Suprapubic skin (tissue), 4 donors: ENCODE measurements at regions not wholly inside any gene's neighbourhood (a gene's known extent, or its start where the extent isn't known, plus 50 kb on each side); places are given as distances from the start of the nearest gene placed in this dataset.

Experiments
- DNase-seq, 2 donors: peaks; one replicate each; pipeline ENCODE4 v3.0.0-alpha.2; 2019; ENCODE audit warnings: low spot score in 2 of 2
- H3K27ac ChIP-seq: fragments of 200-600 bp; sonication (generic); one replicate; pipeline ENCODE4 v1.5.1; 2019
- H3K27me3 ChIP-seq: fragments of 200-600 bp; sonication (generic); one replicate; pipeline ENCODE4 v1.5.1; 2019
- H3K36me3 ChIP-seq: fragments of 200-600 bp; sonication (generic); one replicate; pipeline ENCODE4 v1.5.1; 2019
- H3K4me1 ChIP-seq: fragments of 200-600 bp; sonication (generic); one replicate; pipeline ENCODE4 v1.5.1; 2019
- H3K4me3 ChIP-seq: fragments of 200-600 bp; sonication (generic); one replicate; pipeline ENCODE4 v1.5.1; 2019; ENCODE audit warnings: mild to moderate bottlenecking
- H3K9me3 ChIP-seq: fragments of 200-600 bp; sonication (generic); one replicate; pipeline ENCODE4 v1.5.1; 2019
- EP300 ChIP-seq: sonication (generic); formaldehyde crosslinking; IDR thresholded peaks from one replicate; pipeline ENCODE4 v1.6.1; 2017; ENCODE audit warnings: antibody characterized with exemption
- POLR2A ChIP-seq, 2 donors: fragments of 450-650 bp; IDR thresholded peaks; one replicate each; pipeline ENCODE4 v1.6.1; 2017; ENCODE audit warnings: antibody characterized with exemption in 2 of 2, mild to moderate bottlenecking in 2 of 2, moderate library complexity in 2 of 2
- POLR2AphosphoS5 ChIP-seq, 3 donors: sonication (generic); formaldehyde crosslinking; IDR thresholded peaks; one replicate each; pipeline ENCODE4 v1.6.1; 2017; ENCODE audit warnings: antibody characterized with exemption in 3 of 3
- WGBS: methylation state at CpG from one replicate; pipeline ENCODE4 v1.1.5; 2018; 5-methylcytosine and 5-hydroxymethylcytosine counted together
- TF ChIP-seq, protein P1 (sequence below), 2 donors: fragments of 200-600 bp in 1 of 2; fragments of 450-650 bp in 1 of 2; sonication (generic) in 1 of 2; IDR thresholded peaks; one replicate each; pipeline ENCODE4 v1.5.1; 2016 to 2019; ENCODE audit warnings: antibody characterized with exemption in 2 of 2, mild to moderate bottlenecking in 1 of 2, moderate library complexity in 1 of 2

DNA sequence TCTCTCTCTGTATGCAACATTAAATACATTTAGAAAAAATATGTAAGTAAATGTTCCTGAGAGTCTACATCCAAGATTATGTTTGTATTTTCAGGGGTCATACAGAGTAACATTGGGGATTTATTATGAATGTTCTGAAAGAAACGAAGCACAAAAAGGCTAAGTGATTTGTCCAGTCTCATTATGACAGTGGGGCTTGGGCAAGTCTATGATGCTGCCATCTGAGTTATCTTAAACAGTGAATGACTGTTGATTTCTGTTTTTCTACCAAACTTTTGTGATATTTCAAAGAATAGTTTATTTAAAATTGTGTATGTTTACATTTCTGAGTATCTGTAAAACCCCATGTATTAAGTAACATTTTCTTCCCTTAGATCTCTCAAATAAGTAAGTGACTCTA lies 481.2 kb upstream of the ZNF717 start:
- H3K27ac ChIP-seq: no peak overlapping the region
- no peaks in the 10 kb centered on the region for H3K4me1 ChIP-seq
- H3K27me3 ChIP-seq: no peaks in the 10 kb centered on the region
- no peak overlapping the region for H3K4me3 ChIP-seq
- no peak for TF ChIP-seq EP300
- no peak for TF ChIP-seq POLR2A (IDR thresholded peaks at IDR 0.05)
- TF ChIP-seq POLR2AphosphoS5 (IDR thresholded peaks at IDR 0.05): no peak
- TF ChIP-seq, protein P1, sequence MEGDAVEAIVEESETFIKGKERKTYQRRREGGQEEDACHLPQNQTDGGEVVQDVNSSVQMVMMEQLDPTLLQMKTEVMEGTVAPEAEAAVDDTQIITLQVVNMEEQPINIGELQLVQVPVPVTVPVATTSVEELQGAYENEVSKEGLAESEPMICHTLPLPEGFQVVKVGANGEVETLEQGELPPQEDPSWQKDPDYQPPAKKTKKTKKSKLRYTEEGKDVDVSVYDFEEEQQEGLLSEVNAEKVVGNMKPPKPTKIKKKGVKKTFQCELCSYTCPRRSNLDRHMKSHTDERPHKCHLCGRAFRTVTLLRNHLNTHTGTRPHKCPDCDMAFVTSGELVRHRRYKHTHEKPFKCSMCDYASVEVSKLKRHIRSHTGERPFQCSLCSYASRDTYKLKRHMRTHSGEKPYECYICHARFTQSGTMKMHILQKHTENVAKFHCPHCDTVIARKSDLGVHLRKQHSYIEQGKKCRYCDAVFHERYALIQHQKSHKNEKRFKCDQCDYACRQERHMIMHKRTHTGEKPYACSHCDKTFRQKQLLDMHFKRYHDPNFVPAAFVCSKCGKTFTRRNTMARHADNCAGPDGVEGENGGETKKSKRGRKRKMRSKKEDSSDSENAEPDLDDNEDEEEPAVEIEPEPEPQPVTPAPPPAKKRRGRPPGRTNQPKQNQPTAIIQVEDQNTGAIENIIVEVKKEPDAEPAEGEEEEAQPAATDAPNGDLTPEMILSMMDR (IDR thresholded peaks at IDR 0.05): no peak
- 82% methylated on average over 1 of the region's 1 CpG for WGBS
- H3K9me3 ChIP-seq: no peaks in the 10 kb centered on the region
- no peak for DNase-seq
- H3K36me3 ChIP-seq: no peaks in the 10 kb centered on the region

DNA sequence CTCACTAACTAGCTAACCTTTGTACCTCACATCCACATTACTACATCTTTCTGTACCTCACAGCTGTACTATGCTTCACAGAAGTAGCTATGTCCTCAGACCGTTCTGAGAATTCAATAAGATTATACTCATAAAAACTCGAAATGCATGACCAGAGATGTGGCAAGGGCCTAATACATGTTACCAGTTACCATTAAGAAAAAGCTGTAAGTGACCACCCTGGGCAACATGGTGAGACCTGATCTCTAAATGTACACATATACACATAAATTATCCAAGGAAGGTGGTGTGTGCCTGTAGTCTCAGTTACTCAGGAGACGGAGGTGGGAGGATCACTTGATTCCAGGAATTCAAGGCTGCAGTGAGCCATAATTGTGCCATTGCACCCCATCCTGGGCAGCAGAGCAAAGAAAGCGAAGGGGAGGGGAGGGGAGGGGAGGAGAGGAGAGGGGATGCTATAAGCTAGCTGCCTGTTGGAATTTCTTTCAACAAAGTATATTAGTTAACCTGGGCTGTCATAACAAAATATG lies 482.6 kb upstream of the ZNF717 start:
- H3K27ac ChIP-seq: no peak overlapping the region
- DNase-seq: no peak
- no peaks in the 10 kb centered on the region for H3K4me1 ChIP-seq
- H3K9me3 ChIP-seq: no peaks in the 10 kb centered on the region
- TF ChIP-seq POLR2A (IDR thresholded peaks at IDR 0.05) (no peak), EP300 (no peak), POLR2AphosphoS5 (IDR thresholded peaks at IDR 0.05) (no peak)
- TF ChIP-seq, protein P1 (IDR thresholded peaks at IDR 0.05): no peak
- 84% methylated on average over 4 of the region's 4 CpGs for WGBS
- no peaks in the 10 kb centered on the region for H3K36me3 ChIP-seq
- no peak overlapping the region for H3K4me3 ChIP-seq
- no peaks in the 10 kb centered on the region for H3K27me3 ChIP-seq

DNA sequence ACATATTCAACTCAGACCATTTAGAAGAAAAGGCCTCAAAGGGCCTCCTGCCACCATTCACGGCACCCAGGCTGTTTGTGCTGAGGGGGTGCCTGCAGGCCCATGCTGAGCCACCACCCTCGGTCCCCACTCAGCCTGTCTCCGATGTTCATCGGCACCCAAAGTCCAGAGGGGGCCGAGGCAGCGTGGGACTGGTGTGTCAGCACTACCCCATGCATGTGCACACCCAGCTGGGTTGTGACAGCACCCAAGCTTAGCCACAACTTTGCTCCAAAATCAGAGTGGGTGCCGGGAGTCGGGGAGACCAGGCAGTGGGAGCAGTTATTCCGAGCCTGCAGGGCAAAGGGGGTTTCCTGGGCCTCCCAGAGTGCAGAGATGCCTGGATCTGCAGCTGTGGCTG lies 508.5 kb upstream of the ZNF717 start:
- Histone ChIP-seq H3K4me3 (no peak overlapping the region), H3K27me3 (no peaks in the 10 kb centered on the region), H3K4me1 (no peaks in the 10 kb centered on the region), H3K27ac (no peak overlapping the region), H3K36me3 (no peaks in the 10 kb centered on the region), H3K9me3 (no peaks in the 10 kb centered on the region)
- DNase-seq: no peak
- 97% methylated on average over 7 of the region's 9 CpGs for WGBS
- TF ChIP-seq POLR2A (IDR thresholded peaks at IDR 0.05) (no peak), EP300 (no peak), POLR2AphosphoS5 (IDR thresholded peaks at IDR 0.05) (no peak)
- TF ChIP-seq, protein P1 (IDR thresholded peaks at IDR 0.05): no peak

DNA sequence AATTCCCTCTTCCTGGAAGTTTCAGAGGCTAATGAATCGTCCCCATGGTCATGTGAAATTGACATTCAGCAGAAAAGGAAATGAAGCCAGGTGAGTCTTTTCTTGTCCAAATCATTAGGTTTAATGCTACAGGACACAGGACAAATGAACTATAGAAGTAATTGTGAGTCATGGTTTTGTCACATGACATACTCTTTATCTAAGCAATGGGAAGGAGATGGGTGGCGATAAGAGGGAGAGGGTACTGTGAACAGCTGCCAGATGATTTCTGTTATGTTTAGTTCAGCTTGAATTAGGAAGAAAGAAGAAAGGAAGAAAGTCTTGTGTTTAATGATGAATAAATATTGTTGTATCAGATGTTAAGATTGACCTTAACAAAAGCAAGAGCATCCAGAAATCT lies 515.4 kb upstream of the ZNF717 start:
- WGBS: 65% methylated on average over 2 of the region's 2 CpGs

DNA sequence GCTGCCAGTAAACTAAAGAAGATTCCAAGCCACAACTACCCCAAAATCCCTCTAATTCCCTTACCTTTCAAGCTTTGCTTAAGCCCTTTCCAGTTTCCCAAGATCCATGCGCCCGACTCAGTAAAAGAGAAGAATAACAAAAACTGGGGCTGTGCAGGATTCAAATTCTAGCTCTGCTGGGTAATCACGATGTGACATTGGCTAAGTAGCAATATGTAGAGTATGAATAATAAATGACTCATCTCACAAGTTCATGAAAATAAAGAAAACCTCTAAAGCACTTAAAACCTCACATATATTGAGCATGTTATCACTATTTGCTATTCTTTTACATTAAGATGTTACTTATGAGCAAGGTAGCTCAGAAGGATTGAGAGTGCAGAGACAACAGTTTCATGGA lies 522.2 kb upstream of the ZNF717 start:
- H3K4me1 ChIP-seq: no peaks in the 10 kb centered on the region
- H3K27ac ChIP-seq: no peak overlapping the region
- H3K9me3 ChIP-seq: no peaks in the 10 kb centered on the region
- no peak for TF ChIP-seq EP300
- TF ChIP-seq POLR2AphosphoS5 (IDR thresholded peaks at IDR 0.05): no peak
- no peak for TF ChIP-seq POLR2A (IDR thresholded peaks at IDR 0.05)
- TF ChIP-seq, protein P1 (IDR thresholded peaks at IDR 0.05): no peak
- no peak overlapping the region for H3K4me3 ChIP-seq
- DNase-seq: no peak
- H3K36me3 ChIP-seq: no peaks in the 10 kb centered on the region
- 84% methylated on average over 3 of the region's 3 CpGs for WGBS
- H3K27me3 ChIP-seq: no peaks in the 10 kb centered on the region

More for the DNA sequence above, 515.4 kb upstream of the ZNF717 start:
- Histone ChIP-seq H3K27ac (no peak overlapping the region), H3K9me3 (no peaks in the 10 kb centered on the region), H3K4me1 (no peaks in the 10 kb centered on the region), H3K27me3 (no peaks in the 10 kb centered on the region), H3K36me3 (no peaks in the 10 kb centered on the region), H3K4me3 (no peak overlapping the region)
- DNase-seq: no peak
- TF ChIP-seq POLR2A (IDR thresholded peaks at IDR 0.05) (no peak), POLR2AphosphoS5 (IDR thresholded peaks at IDR 0.05) (no peak), EP300 (no peak)
- TF ChIP-seq, protein P1 (IDR thresholded peaks at IDR 0.05): no peak
